ENCODE measurements at regions not wholly inside any gene's neighbourhood (a gene's known extent, or its start where the extent isn't known, plus 50 kb on each side); places are given as distances from the start of the nearest gene placed in this dataset.

- TF ChIP-seq POLR2A (IDR thresholded peaks at IDR 0.05) (no peak), CTCF (IDR thresholded peaks at IDR 0.05) (no peak)
These were observed 92.8 kb upstream of the MITF start for GRCh38 chr3:69646287-69647067.

Data from breast epithelium (tissue), 3 donors.